NCI-H524 treated with DMSO at 0.1 percent for 48 hours (cell line): ENCODE measurements at regions not wholly inside any gene's neighbourhood (a gene's known extent, or its start where the extent isn't known, plus 50 kb on each side); places are given as distances from the start of the nearest gene placed in this dataset.
"Not testable (repeated sequence)": the region's sequence is repeated elsewhere in the genome, so short reads cannot be mapped to it uniquely, and the experiment has no call there.

Experiments used
- DNase-seq: peaks from one replicate; lab custom pipeline; 2025; lab: John Stamatoyannopoulos, UW

DNA sequence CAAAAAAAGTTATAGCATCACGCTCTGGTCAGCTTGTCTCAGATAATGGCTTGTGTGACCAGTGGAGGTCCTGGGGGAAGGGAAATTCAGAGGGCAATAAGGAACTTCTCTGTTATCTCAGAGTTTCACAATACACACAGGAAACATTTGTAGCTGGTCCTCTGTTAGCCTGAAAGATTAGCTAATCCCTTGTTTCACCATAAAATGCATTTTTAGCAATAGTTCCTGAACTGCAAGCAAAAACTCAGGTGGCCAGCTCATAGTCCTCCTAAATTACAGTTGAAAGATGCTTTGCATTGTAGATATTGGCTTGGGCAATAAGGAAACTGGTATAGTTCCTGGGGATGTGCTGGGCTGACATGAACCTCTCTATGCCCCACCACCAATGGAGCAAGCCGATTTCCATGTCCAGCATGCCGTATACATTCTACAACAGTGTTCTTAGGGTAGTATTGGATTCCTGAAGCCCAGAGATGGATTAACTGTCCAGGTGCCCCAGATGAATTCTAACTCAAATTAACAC lies 141.5 kb upstream of the TBL1XR1 start:
- no peak for DNase-seq

DNA sequence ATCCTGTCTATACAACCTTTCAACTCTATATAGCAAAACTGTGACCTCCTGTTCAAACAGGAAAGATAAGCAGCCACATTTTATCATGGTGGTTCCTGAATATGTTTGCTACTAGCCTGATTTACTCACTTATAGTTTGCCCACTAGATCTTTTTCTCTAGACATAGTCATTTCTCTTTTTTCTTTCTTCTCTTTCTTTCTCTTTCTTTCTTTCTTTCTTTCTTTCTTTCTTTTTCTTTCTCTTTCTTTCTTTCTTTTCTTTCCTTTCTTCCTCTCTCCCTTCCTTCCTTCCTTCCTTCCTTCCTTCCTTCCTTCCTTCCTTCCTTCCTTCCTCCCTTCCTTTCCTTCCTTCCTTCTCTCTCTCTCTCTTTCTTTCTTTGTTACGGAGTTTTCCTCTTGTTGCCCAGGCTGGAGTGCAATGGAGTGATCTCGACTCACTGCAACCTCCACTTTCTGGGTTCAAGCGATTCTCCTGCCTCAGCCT lies 142.0 kb upstream of the TBL1XR1 start:
- DNase-seq = not testable (repeated sequence)

- DNase-seq = no peak
These were observed 143.1 kb upstream of the TBL1XR1 start for GRCh38 chr3:177340243-177340830.

DNA sequence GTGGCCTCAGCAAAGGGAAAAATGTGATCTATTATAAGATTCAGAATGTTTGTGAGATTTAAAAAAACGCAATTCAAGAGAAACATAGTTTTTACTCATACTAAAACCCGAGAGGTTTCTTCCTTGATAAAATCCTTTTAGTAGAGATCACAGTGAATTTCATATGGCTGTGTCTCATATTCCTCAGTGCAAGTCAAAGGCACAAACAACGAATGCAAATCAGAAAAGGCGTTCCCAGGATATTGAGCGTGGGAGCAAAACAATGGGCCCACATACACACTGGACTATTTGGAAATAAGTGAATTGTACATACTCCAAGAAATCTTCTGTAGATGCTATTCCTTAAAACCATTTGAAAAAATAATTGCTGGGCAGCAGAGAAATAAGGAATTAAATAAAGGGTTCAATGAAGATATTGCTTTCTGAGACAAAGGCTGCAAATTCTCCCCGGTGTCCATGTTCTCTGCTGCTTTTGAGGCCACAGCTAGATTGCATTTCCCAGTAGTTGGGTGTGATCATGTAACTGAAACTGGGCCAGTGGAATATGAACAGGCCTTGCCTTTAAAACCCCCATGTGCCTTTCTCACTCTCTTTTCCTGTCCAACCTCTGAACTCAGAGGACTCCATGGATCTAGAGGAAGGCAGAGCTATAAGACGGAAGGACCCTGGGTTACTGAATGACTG lies 144.6 kb upstream of the TBL1XR1 start:
- no peak for DNase-seq

GRCh38 chr3:177343122-177343625 lies 145.9 kb upstream of the TBL1XR1 start:
- no peak for DNase-seq

GRCh38 chr3:177345049-177345972 lies 148.0 kb upstream of the TBL1XR1 start:
- no peak for DNase-seq

- no peak for DNase-seq
These were observed 148.8 kb upstream of the TBL1XR1 start for GRCh38 chr3:177345973-177346503.

- DNase-seq = no peak
These were observed 149.6 kb upstream of the TBL1XR1 start for GRCh38 chr3:177346878-177347277.

DNA sequence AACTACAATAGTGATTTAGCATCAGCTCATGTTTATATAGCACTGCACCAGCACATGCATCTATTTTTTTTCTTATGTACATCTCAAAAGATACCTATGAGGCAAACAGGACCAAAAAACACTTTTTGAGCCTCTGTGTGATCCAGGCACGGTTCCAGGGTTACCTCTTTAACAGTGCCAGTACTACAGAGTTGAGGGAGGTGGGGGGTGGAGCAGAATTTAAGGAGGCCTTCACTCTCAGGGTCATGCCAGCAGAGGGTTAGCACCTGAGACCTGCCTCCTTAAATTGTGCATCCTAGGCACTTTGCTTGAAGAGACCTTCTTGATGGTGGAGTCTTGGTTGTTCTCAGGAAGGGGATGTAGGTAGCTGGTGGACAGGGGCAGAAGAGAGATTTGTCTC lies 150.3 kb upstream of the TBL1XR1 start:
- DNase-seq = no peak

DNA sequence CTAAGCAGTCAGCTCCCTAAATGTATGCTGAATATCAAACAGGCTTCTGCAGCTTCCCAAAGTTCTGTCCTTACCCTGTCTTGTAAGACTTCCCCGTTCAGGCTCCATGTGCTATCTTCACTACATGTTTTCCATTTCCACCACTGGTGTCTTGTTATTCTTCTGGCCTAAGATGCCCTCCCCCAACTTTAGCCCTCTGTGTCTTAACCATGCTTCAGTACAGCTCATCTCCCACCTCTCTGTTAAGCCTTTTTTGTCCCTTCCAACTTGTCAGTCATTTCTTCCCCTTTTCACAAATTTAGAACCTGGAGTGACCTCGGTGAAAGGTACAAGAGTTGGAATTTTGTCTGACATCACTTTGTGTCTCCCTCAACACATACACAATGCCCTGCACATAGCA lies 151.7 kb upstream of the TBL1XR1 start:
- DNase-seq = no peak

- DNase-seq = no peak
These were observed 152.1 kb upstream of the TBL1XR1 start for GRCh38 chr3:177349384-177349783.

GRCh38 chr3:177350121-177350520 lies 152.8 kb upstream of the TBL1XR1 start:
- no peak for DNase-seq

GRCh38 chr3:177351206-177351605 lies 153.9 kb upstream of the TBL1XR1 start:
- no peak for DNase-seq

DNA sequence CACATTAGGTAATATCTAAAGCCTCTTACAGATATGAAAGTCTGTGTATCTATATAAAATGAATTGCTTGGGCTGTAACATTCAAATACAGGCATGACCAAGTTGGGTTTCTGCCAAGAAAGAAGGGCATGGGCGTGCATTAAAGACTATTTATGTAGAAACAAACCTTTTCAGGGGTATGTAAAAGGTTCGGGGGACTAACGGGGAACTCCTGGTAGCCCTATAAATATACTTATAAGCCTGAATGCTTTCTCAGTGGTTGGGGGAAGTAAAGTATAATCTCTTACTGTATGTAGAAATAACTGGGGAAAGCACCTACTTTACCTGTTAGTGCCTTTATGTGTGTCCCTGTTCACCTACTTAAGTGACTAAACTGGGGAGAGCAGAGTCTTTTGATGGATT lies 154.5 kb upstream of the TBL1XR1 start:
- DNase-seq = no peak

- no peak for DNase-seq
These were observed 155.1 kb upstream of the TBL1XR1 start for GRCh38 chr3:177352424-177352823.

DNA sequence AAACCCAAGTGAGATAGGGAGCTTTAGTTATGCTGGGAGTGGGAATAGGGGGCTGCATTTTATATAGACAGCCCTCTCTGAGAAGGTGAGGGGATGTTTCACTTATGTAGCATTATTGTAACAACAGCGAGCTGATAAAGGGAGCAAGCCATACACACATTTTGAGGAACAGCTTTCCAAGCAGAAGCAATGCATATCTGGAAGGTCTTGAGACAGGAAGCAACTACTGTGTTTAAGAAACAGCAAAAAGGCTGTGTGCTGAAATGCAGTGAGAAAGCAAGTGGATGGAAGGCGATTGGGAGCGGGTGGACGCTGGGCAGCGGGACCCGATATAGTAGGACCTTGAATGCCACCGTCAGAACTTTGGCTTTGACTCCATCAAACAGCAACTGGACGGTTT lies 155.9 kb upstream of the TBL1XR1 start:
- DNase-seq = no peak

GRCh38 chr3:177353879-177354278 lies 156.6 kb upstream of the TBL1XR1 start:
- DNase-seq = not testable (repeated sequence)

- no peak for DNase-seq
These were observed 157.2 kb upstream of the TBL1XR1 start for GRCh38 chr3:177354466-177354865.

DNA sequence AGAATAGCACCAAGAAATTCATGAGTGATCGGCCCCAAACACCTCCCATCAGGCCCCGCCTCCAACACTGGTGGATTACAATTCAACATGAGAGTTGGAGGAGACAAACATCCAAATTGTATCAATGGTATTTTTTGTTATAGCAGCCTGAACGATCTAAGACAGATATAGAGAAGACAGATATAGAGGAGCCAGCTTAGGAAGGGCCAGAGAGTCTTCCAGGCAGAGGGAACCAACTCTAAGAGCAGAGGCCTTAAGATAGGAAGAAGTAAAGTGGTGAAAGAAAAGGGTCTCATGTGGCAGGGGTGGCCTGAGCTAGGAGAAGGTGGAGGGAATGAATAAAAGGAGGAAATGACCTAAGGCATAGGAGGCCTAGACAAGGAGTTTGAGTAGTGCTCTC lies 158.8 kb upstream of the TBL1XR1 start:
- no peak for DNase-seq

DNA sequence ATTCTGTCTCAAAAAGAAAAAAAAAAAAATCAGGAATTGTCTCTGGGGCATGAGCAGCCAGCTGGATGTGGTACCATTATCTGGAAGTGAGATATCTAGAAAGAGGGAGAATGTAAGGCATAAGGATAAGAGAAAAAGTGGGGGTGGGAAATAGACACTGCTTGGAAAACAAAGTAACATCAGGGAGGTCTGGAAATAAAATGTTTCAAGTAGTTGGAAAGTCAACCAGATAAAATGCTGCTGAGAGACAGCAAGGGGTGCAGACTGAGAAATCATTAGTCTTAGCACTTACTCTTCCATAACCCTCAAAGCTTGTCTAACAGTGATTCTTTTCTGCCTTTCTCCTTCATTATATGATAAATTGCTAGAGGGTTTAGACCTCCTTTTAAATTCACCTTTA lies 159.7 kb upstream of the TBL1XR1 start:
- DNase-seq = no peak

- no peak for DNase-seq
These were observed 160.2 kb upstream of the TBL1XR1 start for GRCh38 chr3:177357352-177358090.
